GM12892 (cell line): ENCODE measurements at regions not wholly inside any gene's neighbourhood (a gene's known extent, or its start where the extent isn't known, plus 50 kb on each side); places are given as distances from the start of the nearest gene placed in this dataset.

Experiments used
- POLR2A ChIP-seq: IDR thresholded peaks from 2 replicates; pipeline ENCODE4 v1.6.1; 2011; ENCODE audit warnings: low read depth, low read length, control low read depth
- POLR2AphosphoS5 ChIP-seq: IDR thresholded peaks from 2 replicates; pipeline ENCODE4 v1.6.1; 2011; ENCODE audit warnings: low read depth, low read length, control low read depth

DNA sequence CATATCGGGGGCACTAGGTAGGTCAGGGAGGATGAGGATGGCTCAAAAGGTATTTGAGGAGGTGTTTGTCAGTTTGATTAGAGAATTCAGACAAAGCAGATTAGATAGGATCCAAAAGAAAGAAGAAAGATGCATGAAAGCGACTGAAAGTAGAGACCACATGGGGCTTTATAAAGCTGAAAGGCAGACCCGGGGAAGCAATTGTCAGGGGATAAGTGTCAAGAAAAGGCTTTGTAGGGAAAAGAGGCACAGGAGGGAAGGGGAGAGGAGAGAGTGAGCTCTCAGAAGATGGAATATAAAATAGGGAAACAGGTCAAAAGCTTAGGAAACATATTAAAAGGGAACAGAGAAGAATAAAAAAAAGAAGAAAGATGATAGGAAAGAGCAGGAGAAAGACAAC is 308.2 kb upstream of the RORA start:
- TF ChIP-seq POLR2A (no peak), POLR2AphosphoS5 (no peak)
